Thoracic aorta (tissue), 2 donors: ENCODE measurements at regions not wholly inside any gene's neighbourhood (a gene's known extent, or its start where the extent isn't known, plus 50 kb on each side); places are given as distances from the start of the nearest gene placed in this dataset.

ENCODE experiments used
- ATAC-seq: fragments of 150-250 bp; one replicate; pipeline ENCODE4 v1.8.0; 2017; ENCODE audit warnings: low read depth; ENCODE audit not compliant: insufficient number of reproducible peaks, low FRiP score
- DNase-seq: peaks from one replicate; pipeline ENCODE4 v3.0.0-alpha.2; 2020; ENCODE audit warnings: low spot score
- H3K27ac ChIP-seq, 2 donors: fragments of 200-600 bp; sonication (generic); 1 replicate in 1 of 2; 2 replicates in 1 of 2; pipeline ENCODE4 v1.5.1; 2016; ENCODE audit warnings: mild to moderate bottlenecking in 2 of 2, moderate library complexity in 2 of 2
- H3K27me3 ChIP-seq: fragments of 200-600 bp; sonication (generic); replicated peaks from 2 replicates; pipeline ENCODE4 v1.6.0; 2016; ENCODE audit warnings: mild to moderate bottlenecking; ENCODE audit not compliant: insufficient read depth
- H3K36me3 ChIP-seq: fragments of 200-600 bp; sonication (generic); one replicate; pipeline ENCODE4 v1.5.1; 2016
- H3K4me1 ChIP-seq, 2 donors: fragments of 200-600 bp; sonication (generic); 1 replicate in 1 of 2; 2 replicates in 1 of 2; pipeline versions ENCODE4 v1.5.1 to v1.6.0; 2016; ENCODE audit warnings: low read depth in 2 of 2, mild to moderate bottlenecking in 1 of 2; ENCODE audit not compliant: control insufficient read depth in 1 of 2
- H3K4me3 ChIP-seq: fragments of 200-600 bp; sonication (generic); 2 replicates; pipeline ENCODE4 v1.5.1; 2016; ENCODE audit warnings: mild to moderate bottlenecking
- H3K9me3 ChIP-seq: fragments of 200-600 bp; sonication (generic); 2 replicates; pipeline ENCODE4 v1.5.1; 2016
- CTCF ChIP-seq: fragments of 200-600 bp; sonication (generic); IDR thresholded peaks from one replicate; pipeline ENCODE4 v1.5.1; 2019; ENCODE audit warnings: antibody characterized with exemption

- TF ChIP-seq CTCF: no peak
- Histone ChIP-seq H3K36me3 (no peaks in the 10 kb centered on the region), H3K4me3 (no peak overlapping the region)
Observed at GRCh38 chr13:80180740-80181355, 160.1 kb downstream of the SPRY2 start.

DNA sequence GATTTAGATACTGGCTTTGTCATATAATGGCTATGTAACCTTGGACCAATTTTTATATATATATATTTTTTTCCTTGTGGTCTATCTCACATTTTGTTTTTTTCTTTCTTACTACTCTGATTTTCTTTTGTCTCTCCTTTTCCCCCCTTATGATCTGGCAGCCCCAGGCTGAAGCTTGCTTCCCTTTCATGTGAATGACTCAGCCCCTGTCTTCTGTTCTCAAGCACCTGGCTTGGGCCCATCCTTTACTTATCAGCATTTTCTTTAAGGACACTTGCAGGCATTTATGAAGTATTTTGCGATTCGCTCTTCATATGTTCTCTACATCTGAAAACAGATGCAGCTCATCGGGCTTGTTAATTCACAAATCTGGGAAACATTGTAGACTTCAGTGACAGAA is 163.6 kb downstream of the SPRY2 start:
- Histone ChIP-seq H3K4me1 (no peaks in the 10 kb centered on the region), H3K4me3 (no peak overlapping the region), H3K27ac (no peak overlapping the region), H3K9me3 (no peaks in the 10 kb centered on the region), H3K36me3 (no peaks in the 10 kb centered on the region), H3K27me3 (no peaks in the 10 kb centered on the region)
- DNase-seq: no peak
- no peak for TF ChIP-seq CTCF
- ATAC-seq: no peak

More at GRCh38 chr13:80180740-80181355, 160.1 kb downstream of the SPRY2 start:
- Histone ChIP-seq H3K27ac (no peak overlapping the region), H3K27me3 (no peaks in the 10 kb centered on the region), H3K9me3 (no peaks in the 10 kb centered on the region), H3K4me1 (no peaks in the 10 kb centered on the region)
- no peak for ATAC-seq
- DNase-seq: no peak

DNA sequence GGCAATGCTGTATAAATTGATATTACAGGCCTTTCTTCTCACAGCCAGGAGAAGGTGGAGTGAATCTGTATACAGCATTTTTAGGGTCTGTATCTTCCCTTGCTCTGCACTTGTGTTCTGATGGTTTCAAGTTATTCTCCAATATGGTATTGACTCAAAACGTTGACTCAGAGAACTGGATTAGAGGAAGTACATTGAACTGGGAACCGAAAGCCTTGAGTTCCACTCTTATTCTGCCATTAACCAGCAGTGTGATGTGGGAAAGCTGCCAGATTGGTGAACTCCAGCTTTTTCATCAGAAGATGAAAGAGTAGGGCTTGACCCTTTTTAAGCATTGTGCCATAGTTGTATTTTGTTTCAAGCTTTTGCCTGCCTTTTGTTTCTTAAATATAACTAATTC is 167.7 kb downstream of the SPRY2 start:
- no peak overlapping the region for H3K27ac ChIP-seq
- H3K9me3 ChIP-seq: no peaks in the 10 kb centered on the region
- no peak for TF ChIP-seq CTCF
- no peaks in the 10 kb centered on the region for H3K4me1 ChIP-seq
- ATAC-seq (no peak), DNase-seq (no peak)
- no peaks in the 10 kb centered on the region for H3K36me3 ChIP-seq
- no peaks in the 10 kb centered on the region for H3K27me3 ChIP-seq
- no peak overlapping the region for H3K4me3 ChIP-seq

- no peaks in the 10 kb centered on the region for H3K4me1 ChIP-seq
- ATAC-seq: no peak
- H3K4me3 ChIP-seq: no peak overlapping the region
- no peaks in the 10 kb centered on the region for H3K9me3 ChIP-seq
- no peaks in the 10 kb centered on the region for H3K27me3 ChIP-seq
- no peak for TF ChIP-seq CTCF
- no peak overlapping the region for H3K27ac ChIP-seq
- DNase-seq: no peak
- no peaks in the 10 kb centered on the region for H3K36me3 ChIP-seq
Observed at GRCh38 chr13:80171096-80171495, 169.8 kb downstream of the SPRY2 start.

DNA sequence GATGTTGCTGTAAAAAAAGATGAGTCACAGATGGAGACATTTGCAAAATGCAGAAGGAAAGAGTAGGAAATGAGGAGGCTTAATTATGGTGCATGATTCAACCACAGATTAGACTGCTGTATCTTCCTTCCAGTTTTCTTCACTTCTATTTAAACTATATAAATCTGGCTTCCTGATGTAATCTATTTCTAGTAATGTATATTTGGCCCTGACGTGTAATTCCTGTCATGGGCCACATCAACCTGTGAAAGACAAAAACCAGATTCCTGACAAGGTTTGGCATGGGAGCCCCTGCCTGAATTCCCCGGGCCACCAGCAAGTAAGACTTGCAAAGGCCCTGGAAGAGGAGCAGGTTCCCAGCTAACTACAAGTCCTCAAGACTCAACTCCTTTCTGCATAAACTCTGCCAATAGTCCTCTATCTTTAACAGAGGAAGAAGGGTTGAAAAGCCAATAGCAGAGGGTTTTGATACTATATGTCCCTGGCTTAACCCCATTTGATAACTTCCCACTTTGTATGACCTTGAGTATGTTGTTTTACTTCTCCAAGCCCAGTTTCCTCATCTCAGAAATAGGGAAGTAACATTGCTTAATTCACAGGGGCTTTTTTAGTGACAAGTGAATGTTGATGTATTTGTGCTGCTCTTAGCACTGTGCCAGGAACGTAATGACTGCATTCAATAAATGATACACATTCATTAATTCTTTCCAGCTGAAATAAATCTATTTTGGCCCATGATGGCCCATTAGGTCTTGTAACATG is 172.7 kb downstream of the SPRY2 start:
- Histone ChIP-seq H3K36me3 (no peaks in the 10 kb centered on the region), H3K9me3 (no peaks in the 10 kb centered on the region), H3K27ac (no peak overlapping the region), H3K4me1 (no peaks in the 10 kb centered on the region), H3K4me3 (no peak overlapping the region), H3K27me3 (no peaks in the 10 kb centered on the region)
- no peak for TF ChIP-seq CTCF
- ATAC-seq: no peak
- no peak for DNase-seq
